SK-N-SH treated with all-trans-retinoic acid at 6 μM for 48 hours (cell line): ENCODE measurements at regions not wholly inside any gene's neighbourhood (a gene's known extent, or its start where the extent isn't known, plus 50 kb on each side); places are given as distances from the start of the nearest gene placed in this dataset.
A peak's percentile ranks its signal among the peaks of the same experiment; 100 is the strongest.

ENCODE experiments used
- ATAC-seq: fragments of 200-7000 bp; cut with Tn5 transposase; 3 replicates; pipeline ENCODE4 v1.9.1; 2020; ENCODE audit warnings: mild to moderate bottlenecking, moderate library complexity
- ARNTL ChIP-seq: fragments of 450-650 bp; formaldehyde crosslinking; IDR thresholded peaks from 2 replicates; pipeline ENCODE4 v1.5.0; 2020; ENCODE audit warnings: low read depth, mild to moderate bottlenecking, moderate library complexity, borderline replicate concordance
- CREB5 ChIP-seq: fragments of 250-450 bp; sonication (Bioruptor Pico); IDR thresholded peaks from 2 replicates; pipeline ENCODE4 v1.5.1; 2020; ENCODE audit warnings: low read depth, mild to moderate bottlenecking, moderate library complexity
- CSDC2 ChIP-seq: fragments of 250-450 bp; sonication (Bioruptor Pico); IDR thresholded peaks from 2 replicates; pipeline ENCODE4 v1.5.0; 2020; ENCODE audit warnings: mild to moderate bottlenecking, moderate library complexity
- CSRNP3 ChIP-seq: fragments of 250-450 bp; sonication (Bioruptor Pico); IDR thresholded peaks from 2 replicates; pipeline ENCODE4 v1.5.1; 2021; ENCODE audit warnings: mild to moderate bottlenecking, moderate library complexity
- ESRRG ChIP-seq: fragments of 250-450 bp; sonication (Bioruptor Pico); IDR thresholded peaks from 2 replicates; pipeline ENCODE4 v1.6.1; 2021; ENCODE audit warnings: mild to moderate bottlenecking
- GLIS3 ChIP-seq: fragments of 250-450 bp; sonication (Bioruptor Pico); IDR thresholded peaks from 2 replicates; pipeline ENCODE4 v1.5.0; 2020; ENCODE audit warnings: mild to moderate bottlenecking, moderate library complexity
- OSR1 ChIP-seq: fragments of 250-450 bp; sonication (Bioruptor Pico); IDR thresholded peaks from 2 replicates; pipeline ENCODE4 v1.8.0; 2022; ENCODE audit warnings: moderate library complexity, mild to moderate bottlenecking, inconsistent platforms
- PATZ1 ChIP-seq: fragments of 250-450 bp; sonication (Bioruptor Pico); IDR thresholded peaks from 2 replicates; pipeline ENCODE4 v1.8.0; 2020; ENCODE audit warnings: mild to moderate bottlenecking, moderate library complexity, borderline replicate concordance
- PPARA ChIP-seq: fragments of 250-450 bp; sonication (Bioruptor Pico); IDR thresholded peaks from 2 replicates; pipeline ENCODE4 v1.5.0; 2020; ENCODE audit warnings: mild to moderate bottlenecking, borderline replicate concordance
- TCF4 ChIP-seq: fragments of 250-450 bp; sonication (Bioruptor Pico); IDR thresholded peaks from 2 replicates; pipeline ENCODE4 v1.8.0; 2021; ENCODE audit warnings: mild to moderate bottlenecking, moderate library complexity, borderline replicate concordance
- TOX ChIP-seq: fragments of 250-450 bp; sonication (Bioruptor Pico); IDR thresholded peaks from 2 replicates; pipeline ENCODE4 v1.8.0; 2021; ENCODE audit warnings: mild to moderate bottlenecking, moderate library complexity, borderline replicate concordance
- TSHZ2 ChIP-seq: fragments of 250-450 bp; sonication (Bioruptor Pico); IDR thresholded peaks from 2 replicates; pipeline ENCODE4 v1.5.0; 2020; ENCODE audit warnings: mild to moderate bottlenecking, moderate library complexity
- ZC3H10 ChIP-seq: fragments of 250-450 bp; sonication (Bioruptor Pico); IDR thresholded peaks from 2 replicates; pipeline ENCODE4 v1.5.1; 2021; ENCODE audit warnings: mild to moderate bottlenecking, moderate library complexity
- ZFP3 ChIP-seq: fragments of 250-450 bp; sonication (Bioruptor Pico); IDR thresholded peaks from 2 replicates; pipeline ENCODE4 v1.5.0; 2020; ENCODE audit warnings: mild to moderate bottlenecking, moderate library complexity
- ZFP30 ChIP-seq: fragments of 450-650 bp; formaldehyde crosslinking; IDR thresholded peaks from 2 replicates; pipeline ENCODE4 v1.5.0; 2022; ENCODE audit warnings: mild to moderate bottlenecking, moderate library complexity
- ZNF565 ChIP-seq: fragments of 450-650 bp; formaldehyde crosslinking; conservative IDR thresholded peaks from 2 replicates; pipeline ENCODE4 v1.5.0; 2020; ENCODE audit warnings: low read depth, mild to moderate bottlenecking, moderate library complexity
- ZNF70 ChIP-seq: fragments of 450-650 bp; formaldehyde crosslinking; IDR thresholded peaks from 2 replicates; pipeline ENCODE4 v1.5.0; 2020; ENCODE audit warnings: mild to moderate bottlenecking, moderate library complexity
- ZNF8 ChIP-seq: fragments of 450-650 bp; formaldehyde crosslinking; IDR thresholded peaks from 2 replicates; pipeline ENCODE4 v1.5.0; 2020; ENCODE audit warnings: mild to moderate bottlenecking, moderate library complexity

GRCh38 chr11:130671801-130672700 lies 223.6 kb downstream of the ADAMTS15 start:
- TF ChIP-seq CSDC2 = 0 out of 2 replicates have a peak, but pooled peaks have one; percentile 27
- TF ChIP-seq TCF4 (CRISPR knock-in tag) = no peak
- no peak for TF ChIP-seq ZNF70
- peak; percentile 93 for ATAC-seq

- no peak for ATAC-seq
- TF ChIP-seq ZFP3 (CRISPR knock-in tag) = no peak
- TF ChIP-seq PPARA (CRISPR knock-in tag) = no peak
- no peak for TF ChIP-seq ESRRG (CRISPR knock-in tag)
- TF ChIP-seq CSRNP3 (CRISPR knock-in tag) = no peak
- no peak for TF ChIP-seq TCF4 (CRISPR knock-in tag)
- TF ChIP-seq ZNF565 = no peak
- no peak for TF ChIP-seq ZC3H10 (CRISPR knock-in tag)
These were observed 224.5 kb downstream of the ADAMTS15 start for GRCh38 chr11:130672911-130673310.

GRCh38 chr11:130673698-130674097 lies 225.3 kb downstream of the ADAMTS15 start:
- ATAC-seq = no peak
- no peak for TF ChIP-seq CREB5
- no peak for TF ChIP-seq TOX (CRISPR knock-in tag)
- no peak for TF ChIP-seq ARNTL (CRISPR knock-in tag)
- TF ChIP-seq PPARA (CRISPR knock-in tag) = no peak
- TF ChIP-seq ZNF565 = no peak
- TF ChIP-seq ZFP30 = no peak
- no peak for TF ChIP-seq ZNF8
- TF ChIP-seq TSHZ2 = no peak
- no peak for TF ChIP-seq PATZ1 (CRISPR knock-in tag)
- no peak for TF ChIP-seq GLIS3 (CRISPR knock-in tag)
- no peak for TF ChIP-seq ZC3H10 (CRISPR knock-in tag)
- no peak for TF ChIP-seq CSRNP3 (CRISPR knock-in tag)

GRCh38 chr11:130674686-130675308 lies 226.4 kb downstream of the ADAMTS15 start:
- TF ChIP-seq TOX (CRISPR knock-in tag) (no peak), PPARA (CRISPR knock-in tag) (no peak), ESRRG (CRISPR knock-in tag) (no peak), OSR1 (CRISPR knock-in tag) (no peak)

More at GRCh38 chr11:130674686-130675308, 226.4 kb downstream of the ADAMTS15 start:
- ATAC-seq = no peak
